ENCODE measurements at regions not wholly inside any gene's neighbourhood (a gene's known extent, or its start where the extent isn't known, plus 50 kb on each side); places are given as distances from the start of the nearest gene placed in this dataset.

DNA sequence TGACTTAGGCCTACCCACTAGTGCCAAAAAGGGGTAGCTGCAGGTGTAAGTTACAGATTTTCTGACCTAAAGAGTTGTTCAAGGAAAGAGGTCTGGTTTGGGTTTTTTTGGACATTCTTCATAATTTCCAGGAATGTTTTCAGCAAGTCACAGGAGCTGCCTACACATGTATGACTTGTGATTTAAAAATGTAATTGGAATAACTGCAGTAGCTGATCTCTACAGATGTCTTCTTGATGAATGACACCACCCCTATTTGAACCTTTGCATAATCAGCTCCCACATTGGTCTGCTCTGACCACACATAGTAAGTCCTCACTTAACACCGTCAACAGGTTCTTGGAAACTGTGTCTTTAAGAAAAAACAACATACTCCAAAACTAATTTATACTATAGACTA, 481.4 kb downstream of the RASEF start:
- no peak for DNase-seq (ENCODE audit: low read depth, low spot score)
- no peak overlapping the region for H3K4me3 ChIP-seq (ENCODE audit: low read length)

DNA sequence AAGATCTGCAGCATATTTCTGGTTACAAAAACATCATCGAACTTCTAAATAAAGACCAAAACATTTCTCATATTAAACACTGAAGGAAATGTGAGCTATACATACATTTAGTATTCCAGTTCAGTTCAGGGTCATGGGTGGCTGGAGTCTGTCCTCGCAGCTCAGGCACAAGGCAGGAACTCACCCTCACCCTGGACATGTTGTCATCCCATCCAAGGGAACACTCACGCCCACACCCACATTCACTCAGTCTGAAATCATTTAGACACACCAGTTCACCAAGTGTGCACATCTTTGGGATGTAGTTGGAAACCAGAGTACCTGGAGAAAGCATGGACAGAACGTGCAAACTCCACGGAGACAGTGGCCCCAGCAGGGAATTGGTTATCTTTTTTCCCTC, 481.0 kb downstream of the RASEF start:
- no peak for DNase-seq (ENCODE audit: low read depth, low spot score)
- no peak overlapping the region for H3K4me3 ChIP-seq (ENCODE audit: low read length)

DNA sequence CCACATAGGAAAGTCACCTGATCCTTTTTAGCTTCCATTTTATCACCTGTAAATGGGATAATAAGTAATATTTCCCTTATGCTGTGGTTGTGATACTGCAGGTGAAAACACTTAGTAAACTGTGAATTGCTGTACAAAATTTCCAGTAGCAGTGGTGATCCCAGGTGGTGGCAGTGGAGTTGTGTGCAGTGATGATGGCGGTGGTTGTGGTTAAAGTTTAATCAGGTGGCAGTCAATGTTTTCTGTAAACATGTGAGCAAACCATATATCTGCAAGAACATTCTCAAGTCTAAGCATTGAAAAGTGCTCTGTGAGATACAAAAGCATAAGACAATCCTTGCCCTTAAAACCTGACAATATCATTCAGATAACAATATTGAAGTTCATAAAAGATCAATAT, 480.2 kb downstream of the RASEF start:
- DNase-seq (ENCODE audit: low read depth, low spot score) = peak; percentile 17
- no peak overlapping the region for H3K4me3 ChIP-seq (ENCODE audit: low read length)

GRCh38 chr9:82583524-82583923, 479.4 kb downstream of the RASEF start:
- no peak overlapping the region for H3K4me3 ChIP-seq (ENCODE audit: low read length)
- no peak for DNase-seq (ENCODE audit: low read depth, low spot score)

- H3K4me3 ChIP-seq (ENCODE audit: low read length) = no peak overlapping the region
- no peak for DNase-seq (ENCODE audit: low read depth, low spot score)
Measured at GRCh38 chr9:82584349-82584863, 478.5 kb downstream of the RASEF start.

GRCh38 chr9:82586918-82587356, 476.0 kb downstream of the RASEF start:
- H3K4me3 ChIP-seq (ENCODE audit: low read length) = no peak overlapping the region
- DNase-seq (ENCODE audit: low read depth, low spot score) = no peak

GRCh38 chr9:82588301-82589180, 474.4 kb downstream of the RASEF start:
- DNase-seq (ENCODE audit: low read depth, low spot score) = no peak

DNA sequence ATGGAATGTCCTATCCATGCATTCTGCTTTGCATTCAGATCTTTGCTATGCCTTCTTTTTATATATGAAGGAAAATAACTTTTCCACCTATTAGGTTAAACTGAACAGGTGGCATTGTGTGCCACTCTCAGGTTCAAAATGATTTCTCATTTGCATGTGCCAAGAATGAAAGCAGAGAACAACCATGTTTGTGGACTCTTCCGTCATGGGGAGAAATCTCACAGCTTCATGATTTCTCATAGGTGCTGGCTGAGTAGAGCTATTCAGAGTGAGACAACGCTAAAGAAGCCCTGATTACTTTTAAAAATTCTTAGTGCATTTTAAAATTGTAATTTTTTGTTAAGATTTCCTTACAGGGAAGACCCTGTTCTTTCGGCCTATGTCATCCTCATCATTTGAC, 472.1 kb downstream of the RASEF start:
- no peak overlapping the region for H3K4me3 ChIP-seq (ENCODE audit: low read length)
- no peak for DNase-seq (ENCODE audit: low read depth, low spot score)

More at GRCh38 chr9:82588301-82589180, 474.4 kb downstream of the RASEF start:
- no peak overlapping the region for H3K4me3 ChIP-seq (ENCODE audit: low read length)

- no peak overlapping the region for H3K4me3 ChIP-seq (ENCODE audit: low read length)
- peak; percentile 58 for DNase-seq (ENCODE audit: low read depth, low spot score)
Measured at GRCh38 chr9:82593501-82593900, 469.4 kb downstream of the RASEF start.

DNA sequence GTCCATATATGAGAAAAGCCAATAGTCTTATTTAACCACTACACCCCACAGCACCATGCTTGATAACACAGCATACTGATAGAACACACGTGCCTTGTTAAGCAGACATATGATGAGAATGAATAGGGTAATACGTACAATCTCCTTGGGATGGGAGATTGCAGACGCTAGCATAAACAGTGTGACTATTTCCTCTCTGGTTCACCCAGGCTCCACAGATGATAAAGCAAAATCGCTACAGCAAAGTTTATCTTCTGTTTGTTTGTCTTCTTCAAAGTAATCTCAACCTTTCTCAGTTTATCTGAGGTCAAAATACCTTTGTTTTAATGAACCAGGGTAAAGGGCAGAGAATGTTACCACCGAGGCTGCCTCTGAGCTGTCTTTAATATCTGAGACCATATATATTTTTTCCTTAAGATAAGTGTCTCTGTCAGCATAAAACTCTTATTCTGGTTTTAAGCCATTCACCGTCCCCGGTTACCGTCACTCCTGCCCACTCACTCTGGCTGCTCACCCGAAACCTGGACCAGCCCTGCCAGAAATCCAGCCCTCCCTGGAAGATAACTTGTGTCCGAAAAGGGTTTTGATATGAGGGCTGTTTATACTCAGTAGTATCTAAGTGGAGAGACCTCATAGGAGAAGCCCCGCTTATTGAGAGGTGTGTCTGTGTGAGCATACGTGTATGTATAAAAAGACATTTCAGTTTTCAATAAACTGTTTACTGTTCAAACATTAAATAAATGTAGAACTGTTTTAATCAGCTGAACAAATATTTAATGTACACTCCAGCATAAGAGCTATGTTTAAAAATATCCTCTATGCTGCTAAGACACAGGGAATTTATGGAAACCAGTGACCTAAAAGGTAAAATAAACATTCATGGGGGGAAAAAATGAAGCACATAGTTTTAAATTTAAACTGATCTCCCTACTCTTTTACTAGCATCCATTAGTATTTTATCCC, 465.4 kb downstream of the RASEF start:
- no peak for DNase-seq (ENCODE audit: low read depth, low spot score)
- no peak overlapping the region for H3K4me3 ChIP-seq (ENCODE audit: low read length)

- H3K4me3 ChIP-seq (ENCODE audit: low read length) = no peak overlapping the region
- no peak for DNase-seq (ENCODE audit: low read depth, low spot score)
Measured at GRCh38 chr9:82598241-82599039, 464.5 kb downstream of the RASEF start.

DNA sequence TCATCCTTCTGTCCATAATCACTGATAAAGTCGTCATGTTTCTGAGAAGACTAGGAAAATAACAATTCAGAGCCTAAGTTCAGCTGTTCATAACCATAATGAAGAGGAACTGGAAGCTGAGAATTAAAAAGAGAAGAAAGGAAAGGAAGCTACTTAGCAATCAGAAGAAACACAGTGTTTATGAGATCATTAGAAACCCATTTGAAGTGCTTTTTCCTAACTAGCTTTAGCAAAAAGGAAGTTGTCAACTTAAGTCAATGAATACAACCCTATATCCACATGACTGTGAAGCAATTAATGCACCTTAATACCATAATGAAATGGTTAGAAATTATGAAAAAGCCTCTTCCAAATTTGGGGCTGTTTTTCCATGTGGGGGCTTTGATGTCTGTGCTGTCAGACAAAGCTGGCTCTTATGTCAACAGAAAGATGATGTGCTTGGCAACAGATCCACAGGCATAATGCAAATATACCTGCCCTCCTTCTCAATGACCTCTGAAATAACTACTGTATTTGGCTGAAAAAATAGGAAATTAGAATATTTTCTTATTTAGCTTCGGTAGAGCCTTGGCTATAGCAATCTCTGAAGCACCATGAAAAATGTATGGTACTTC, 463.5 kb downstream of the RASEF start:
- H3K4me3 ChIP-seq (ENCODE audit: low read length) = no peak overlapping the region
- DNase-seq (ENCODE audit: low read depth, low spot score) = no peak

DNA sequence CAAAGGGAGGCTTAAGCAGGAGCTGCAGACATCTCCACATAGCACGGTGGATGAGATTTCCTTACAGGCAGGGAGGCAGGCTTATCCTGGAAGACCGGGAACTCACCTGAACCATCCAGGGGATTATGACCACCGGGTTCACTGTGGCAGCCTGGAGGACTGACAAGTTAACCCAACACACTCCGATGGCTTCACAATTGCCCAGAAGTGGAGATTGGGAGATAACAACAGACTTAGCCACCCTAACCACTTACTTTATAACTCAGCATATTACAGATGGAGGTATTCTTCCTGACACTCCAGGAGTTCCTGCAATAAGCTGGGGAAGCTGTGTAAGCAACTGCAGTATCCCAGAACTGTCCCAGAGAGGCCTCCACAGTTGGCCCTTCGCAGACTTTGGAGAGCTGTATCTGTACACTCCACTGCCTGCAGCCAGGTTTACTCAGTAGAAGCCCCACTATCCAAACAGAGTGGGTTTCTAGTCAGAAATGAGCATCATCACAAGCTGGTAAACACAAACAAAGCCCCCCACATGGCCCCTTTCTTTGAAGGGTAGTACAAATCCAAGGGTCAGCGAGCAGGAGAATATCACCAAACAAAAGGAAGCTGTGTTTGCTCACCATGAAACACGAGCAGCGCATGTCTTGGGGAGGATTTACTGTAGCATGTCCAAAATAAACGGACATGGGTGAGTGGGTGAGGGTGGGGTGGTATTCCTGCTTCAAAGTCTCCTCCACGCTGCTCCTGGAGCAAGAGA, 462.2 kb downstream of the RASEF start:
- no peak overlapping the region for H3K4me3 ChIP-seq (ENCODE audit: low read length)
- DNase-seq (ENCODE audit: low read depth, low spot score) = no peak

DNA sequence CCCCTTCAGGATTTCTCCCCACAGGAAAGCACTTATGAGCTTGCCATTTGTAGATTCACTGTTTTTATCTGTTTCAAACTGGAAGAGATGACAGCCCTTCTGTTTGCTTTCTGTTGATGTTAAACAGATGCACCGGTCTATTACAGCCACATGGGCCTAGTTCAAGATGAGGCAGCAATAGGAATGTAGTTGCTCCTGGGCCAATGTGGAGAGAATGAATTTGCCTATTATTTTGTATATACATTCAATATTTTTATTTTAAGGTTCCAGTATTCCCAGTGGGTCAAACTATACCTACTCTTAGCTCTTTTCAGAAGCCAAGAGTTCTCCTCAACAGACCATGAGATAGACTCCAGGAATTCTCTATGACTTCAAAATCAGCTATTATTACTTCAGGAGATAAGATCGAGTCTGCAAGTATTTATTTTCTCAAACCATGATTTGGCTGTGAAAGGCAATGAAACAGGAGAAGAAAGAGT, 461.6 kb downstream of the RASEF start:
- no peak overlapping the region for H3K4me3 ChIP-seq (ENCODE audit: low read length)
- no peak for DNase-seq (ENCODE audit: low read depth, low spot score)

DNA sequence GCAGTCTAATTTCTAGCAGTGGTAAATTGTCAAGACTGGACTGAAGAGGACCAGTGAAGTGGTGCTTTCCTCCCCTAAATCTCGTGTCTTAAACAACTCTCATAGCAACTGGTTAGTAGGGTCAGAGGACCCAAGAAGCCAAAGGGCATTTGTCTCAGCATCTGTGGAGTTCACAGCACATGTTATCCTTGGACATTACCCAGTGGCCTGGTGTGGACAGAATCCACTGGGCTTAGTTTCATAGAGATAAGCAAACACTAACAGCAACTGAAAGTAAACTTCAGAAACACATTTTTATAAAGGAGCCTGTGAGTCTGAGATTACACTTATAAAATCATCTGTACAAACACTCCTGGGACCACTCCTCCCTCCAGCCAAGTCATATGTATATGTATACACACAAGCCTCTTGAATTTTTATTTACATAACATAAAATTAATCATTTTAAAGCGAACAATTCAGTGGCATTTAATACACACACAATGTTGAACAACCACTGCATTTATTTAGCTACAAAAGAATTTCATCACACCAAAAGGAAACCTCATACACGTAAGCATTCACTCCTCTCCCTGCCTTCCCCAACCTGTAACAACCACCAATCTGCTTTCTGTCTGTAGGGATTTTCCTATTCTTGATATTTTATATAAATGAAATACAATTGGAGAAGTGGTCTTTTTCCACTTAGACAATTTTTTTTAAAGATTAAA, 457.8 kb downstream of the RASEF start:
- no peak for DNase-seq (ENCODE audit: low read depth, low spot score)
- no peak overlapping the region for H3K4me3 ChIP-seq (ENCODE audit: low read length)

GRCh38 chr9:82605657-82606031, 457.3 kb downstream of the RASEF start:
- DNase-seq (ENCODE audit: low read depth, low spot score) = no peak
- no peak overlapping the region for H3K4me3 ChIP-seq (ENCODE audit: low read length)

DNA sequence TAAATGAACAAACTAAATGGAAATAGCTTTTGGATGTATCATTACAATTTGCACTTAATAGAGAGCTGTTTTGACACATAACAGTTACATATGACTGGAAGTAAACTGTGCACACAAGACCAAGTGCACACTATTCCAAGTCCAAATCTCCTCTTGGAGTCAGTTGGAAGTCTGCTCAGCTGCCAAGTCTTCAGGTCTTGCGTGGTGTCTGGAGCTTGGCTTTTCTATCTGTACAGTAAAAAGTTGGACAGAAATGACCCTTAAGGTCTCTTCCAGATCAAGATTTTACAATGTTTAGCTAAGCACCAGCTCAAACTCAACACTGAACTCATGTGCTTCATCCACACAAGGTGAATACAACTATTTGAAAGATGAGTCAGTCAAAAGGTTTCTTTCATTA, 456.9 kb downstream of the RASEF start:
- no peak for DNase-seq (ENCODE audit: low read depth, low spot score)
- no peak overlapping the region for H3K4me3 ChIP-seq (ENCODE audit: low read length)

Measured in Jurkat, Clone E6-1 (cell line).